ENCODE measurements at regions not wholly inside any gene's neighbourhood (a gene's known extent, or its start where the extent isn't known, plus 50 kb on each side); places are given as distances from the start of the nearest gene placed in this dataset.

DNA sequence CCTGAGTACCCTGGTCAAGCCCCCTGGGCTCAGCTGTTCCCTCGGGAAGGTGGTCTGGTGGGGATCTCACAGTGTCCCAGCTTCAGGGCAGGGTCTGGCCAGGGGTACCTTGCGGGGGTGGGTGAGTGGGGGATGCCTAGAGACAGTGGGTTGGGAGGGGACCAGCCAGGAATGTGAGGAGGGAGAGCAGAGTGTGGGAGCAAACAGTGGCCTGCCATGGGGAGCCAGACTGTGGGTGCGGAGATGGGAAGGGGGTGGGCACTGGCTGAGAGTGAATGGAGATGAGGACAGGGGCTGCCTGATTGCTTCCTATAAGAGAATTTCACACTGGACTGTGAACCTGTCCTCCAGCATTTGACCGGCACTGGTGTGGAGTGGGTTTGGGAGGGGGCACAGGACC, 95.1 kb downstream of the VEGFA start:
- no peak for TF ChIP-seq CREM (IDR thresholded peaks at IDR 0.05)
- TF ChIP-seq CREM (CRISPR knock-in tag; IDR thresholded peaks at IDR 0.05) = no peak
- TF ChIP-seq JUND (CRISPR knock-in tag; IDR thresholded peaks at IDR 0.05) = no peak
- no peak for TF ChIP-seq SMC3 (IDR thresholded peaks at IDR 0.05; ENCODE audit: low read length)
- TF ChIP-seq CSRNP2 (CRISPR knock-in tag; conservative IDR thresholded peaks at IDR 0.05; ENCODE audit: low read depth) = no peak
- TF ChIP-seq SUZ12 (IDR thresholded peaks at IDR 0.05; ENCODE audit: low read depth, low read length) = no peak
- no peak for TF ChIP-seq ELF4 (CRISPR knock-in tag; IDR thresholded peaks at IDR 0.05; ENCODE audit: borderline replicate concordance)
- TF ChIP-seq RAD51 (IDR thresholded peaks at IDR 0.05; ENCODE audit: borderline replicate concordance) = no peak
